SK-N-SH (cell line): ENCODE measurements at regions not wholly inside any gene's neighbourhood (a gene's known extent, or its start where the extent isn't known, plus 50 kb on each side); places are given as distances from the start of the nearest gene placed in this dataset.
A peak's percentile ranks its signal among the peaks of the same experiment; 100 is the strongest.

Experiments
- CTCF ChIA-PET: fragments of 300-600, 350-600 bp; formaldehyde crosslinking; extraction: SDS; loops from one replicate; lab custom pipeline; 2021; lab: Yijun Ruan, JAX
- POLR2A ChIA-PET: fragments of 350-600 bp; sonication (Branson Sonifier 250); formaldehyde crosslinking; extraction: SDS; loops from one replicate; lab custom pipeline; 2020; ENCODE audit warnings: antibody characterized with exemption, inconsistent platforms; lab: Yijun Ruan, JAX
- DNase-seq: peaks from one replicate; pipeline ENCODE4 v3.0.0; 2012
- H2AFZ ChIP-seq: fragments of 200-600 bp; sonication (generic); 2 replicates; pipeline ENCODE4 v1.8.1; 2016; ENCODE audit warnings: antibody characterized with exemption, mild to moderate bottlenecking, low read depth
- H3F3A ChIP-seq: fragments of 200-600 bp; sonication (generic); replicated peaks from 2 replicates; pipeline ENCODE3; 2016; ENCODE audit warnings: antibody characterized with exemption, mild to moderate bottlenecking; ENCODE audit not compliant: insufficient read depth
- H3K27ac ChIP-seq, 2 experiments: fragments of 200-500 bp in 1 of 2; fragments of 200-600 bp in 1 of 2; sonication (Bioruptor generic) in 1 of 2; sonication (generic), shearing (Covaris generic) in 1 of 2; 2 replicates each; pipeline versions ENCODE4 v1.5.1 to v1.6.1; 2014 to 2016; ENCODE audit warnings: low read depth in 2 of 2, inconsistent platforms in 1 of 2, low read length in 1 of 2, mild to moderate bottlenecking in 1 of 2, mixed read lengths in 1 of 2
- H3K27me3 ChIP-seq: fragments of 200-600 bp; sonication (generic), shearing (Covaris generic); 2 replicates; pipeline ENCODE4 v1.6.1; 2016; ENCODE audit warnings: mixed run types; ENCODE audit not compliant: insufficient read depth
- H3K36me3 ChIP-seq, 2 experiments: fragments of 200-500 bp in 1 of 2; fragments of 200-600 bp in 1 of 2; sonication (Bioruptor generic) in 1 of 2; sonication (generic) in 1 of 2; replicated peaks in 1 of 2; 2 replicates each; pipeline versions ENCODE3 to v1.5.1; 2014 to 2016; ENCODE audit warnings: low read length in 1 of 2, mild to moderate bottlenecking in 1 of 2; ENCODE audit not compliant: insufficient read depth in 2 of 2, control insufficient read depth in 1 of 2
- H3K4me1 ChIP-seq, 2 experiments: fragments of 200-500 bp in 1 of 2; fragments of 200-600 bp in 1 of 2; sonication (Bioruptor generic) in 1 of 2; sonication (generic), shearing (Covaris generic) in 1 of 2; 2 replicates each; pipeline versions ENCODE4 v1.5.1 to v1.6.1; 2014 to 2016; ENCODE audit warnings: low read depth in 1 of 2, low read length in 1 of 2, mixed run types in 1 of 2; ENCODE audit not compliant: insufficient read depth in 2 of 2, control insufficient read depth in 1 of 2
- H3K4me2 ChIP-seq: fragments of 200-600 bp; sonication (generic), shearing (Covaris generic); 2 replicates; pipeline ENCODE4 v1.6.1; 2017; ENCODE audit warnings: mixed run types
- H3K4me3 ChIP-seq, 2 experiments: fragments of 200-500 bp in 1 of 2; fragments of 200-600 bp in 1 of 2; sonication (Bioruptor generic) in 1 of 2; sonication (generic), shearing (Covaris generic) in 1 of 2; 2 replicates each; pipeline versions ENCODE4 v1.5.1 to v1.8.1; 2014 to 2016; ENCODE audit warnings: low read depth in 2 of 2, inconsistent platforms in 1 of 2, low read length in 1 of 2, mild to moderate bottlenecking in 1 of 2, mixed read lengths in 1 of 2, moderate library complexity in 1 of 2
- H3K79me2 ChIP-seq: fragments of 200-600 bp; sonication (generic); 2 replicates; pipeline ENCODE4 v1.8.1; 2017; ENCODE audit warnings: mild to moderate bottlenecking; ENCODE audit not compliant: insufficient read depth
- H3K9ac ChIP-seq: fragments of 200-600 bp; sonication (generic); 2 replicates; pipeline ENCODE4 v1.6.1; 2017; ENCODE audit warnings: mixed run types
- H3K9me2 ChIP-seq: fragments of 200-600 bp; sonication (generic); 2 replicates; pipeline ENCODE4 v1.6.1; 2017; ENCODE audit warnings: mixed run types
- H3K9me3 ChIP-seq: fragments of 200-600 bp; sonication (generic); 2 replicates; pipeline ENCODE4 v1.6.1; 2017; ENCODE audit warnings: mixed run types, mild to moderate bottlenecking, moderate library complexity
- H4K20me1 ChIP-seq: fragments of 200-600 bp; sonication (generic); 2 replicates; pipeline ENCODE4 v1.6.1; 2017; ENCODE audit warnings: mild to moderate bottlenecking, mixed run types; ENCODE audit not compliant: insufficient read depth
- EP300 ChIP-seq, 2 experiments: IDR thresholded peaks; 2 replicates each; pipeline versions ENCODE4 v1.4.0 to v1.6.1; 2012; ENCODE audit warnings: borderline replicate concordance in 1 of 2, low read depth in 1 of 2, low read length in 1 of 2
- EZH2phosphoT487 ChIP-seq: fragments of 200-600 bp; sonication (generic); IDR thresholded peaks from 2 replicates; pipeline ENCODE4 v1.6.1; 2017; ENCODE audit warnings: low read depth, mixed run types, mild to moderate bottlenecking, antibody characterized with exemption, moderate library complexity, borderline replicate concordance
- FOXJ3 ChIP-seq: sonication (generic); formaldehyde crosslinking; IDR thresholded peaks from 2 replicates; pipeline ENCODE4 v1.5.1; 2020; ENCODE audit warnings: mild to moderate bottlenecking, missing genetic modification reagents
- GABPA ChIP-seq: IDR thresholded peaks from 2 replicates; pipeline ENCODE4 v1.4.0; 2012; ENCODE audit warnings: low read depth, mild to moderate bottlenecking
- GATA2 ChIP-seq: sonication (generic); formaldehyde crosslinking; IDR thresholded peaks from 2 replicates; pipeline ENCODE4 v1.5.0; 2020; ENCODE audit warnings: mild to moderate bottlenecking, missing genetic modification reagents
- MXI1 ChIP-seq: IDR thresholded peaks from 2 replicates; pipeline ENCODE4 v1.6.1; 2012; ENCODE audit warnings: mild to moderate bottlenecking, low read depth, low read length, improper control_type of control experiment
- NFIC ChIP-seq: IDR thresholded peaks from 2 replicates; pipeline ENCODE4 v1.4.0; 2012; ENCODE audit warnings: borderline replicate concordance
- NRF1 ChIP-seq: IDR thresholded peaks from 2 replicates; pipeline ENCODE4 v1.6.1; 2012; ENCODE audit warnings: low read depth, mild to moderate bottlenecking, low read length
- RAD21 ChIP-seq: IDR thresholded peaks from 2 replicates; pipeline ENCODE4 v1.6.1; 2012; ENCODE audit warnings: mild to moderate bottlenecking, low read length
- SIN3A ChIP-seq: IDR thresholded peaks from 2 replicates; pipeline ENCODE4 v1.6.1; 2012; ENCODE audit warnings: low read depth, mild to moderate bottlenecking, low read length, moderate library complexity, borderline replicate concordance
- SMC3 ChIP-seq: IDR thresholded peaks from 2 replicates; pipeline ENCODE4 v1.6.1; 2012; ENCODE audit warnings: low read depth, low read length, improper control_type of control experiment
- TEAD4 ChIP-seq: IDR thresholded peaks from 2 replicates; pipeline ENCODE4 v1.4.0; 2012; ENCODE audit warnings: mild to moderate bottlenecking, borderline replicate concordance; ENCODE audit not compliant: insufficient read depth
- YY1 ChIP-seq: IDR thresholded peaks from 2 replicates; pipeline ENCODE4 v1.4.0; 2012; ENCODE audit warnings: low read depth, mild to moderate bottlenecking
- WGBS: methylation state at CpG from one replicate; pipeline ENCODE4 v1.1.6; 2017; ENCODE audit warnings: low lambda C conversion rate; 5-methylcytosine and 5-hydroxymethylcytosine counted together
- TF ChIP-seq, protein P1 (sequence below): IDR thresholded peaks from 2 replicates; pipeline ENCODE4 v1.6.1; 2012; ENCODE audit warnings: mild to moderate bottlenecking, low read depth, low read length, moderate library complexity
- TF ChIP-seq, protein P2 (sequence below): IDR thresholded peaks from 2 replicates; pipeline ENCODE4; 2012
- TF ChIP-seq, protein P3 (sequence below): fragments of 200-600 bp; sonication (generic); IDR thresholded peaks from 2 replicates; pipeline ENCODE4 v1.6.1; 2017; ENCODE audit warnings: antibody characterized with exemption, mild to moderate bottlenecking, moderate library complexity
- TF ChIP-seq, protein P4 (sequence below): IDR thresholded peaks from 2 replicates; pipeline ENCODE4 v1.4.0; 2012; ENCODE audit warnings: low read depth
- TF ChIP-seq, protein P5 (sequence below): IDR thresholded peaks from 2 replicates; pipeline ENCODE4 v1.4.0; 2012; ENCODE audit warnings: low read depth, borderline replicate concordance

GRCh38 chr6:96742702-96743101, 94.6 kb downstream of the GPR63 start (continued):
- TF ChIP-seq, protein P1, sequence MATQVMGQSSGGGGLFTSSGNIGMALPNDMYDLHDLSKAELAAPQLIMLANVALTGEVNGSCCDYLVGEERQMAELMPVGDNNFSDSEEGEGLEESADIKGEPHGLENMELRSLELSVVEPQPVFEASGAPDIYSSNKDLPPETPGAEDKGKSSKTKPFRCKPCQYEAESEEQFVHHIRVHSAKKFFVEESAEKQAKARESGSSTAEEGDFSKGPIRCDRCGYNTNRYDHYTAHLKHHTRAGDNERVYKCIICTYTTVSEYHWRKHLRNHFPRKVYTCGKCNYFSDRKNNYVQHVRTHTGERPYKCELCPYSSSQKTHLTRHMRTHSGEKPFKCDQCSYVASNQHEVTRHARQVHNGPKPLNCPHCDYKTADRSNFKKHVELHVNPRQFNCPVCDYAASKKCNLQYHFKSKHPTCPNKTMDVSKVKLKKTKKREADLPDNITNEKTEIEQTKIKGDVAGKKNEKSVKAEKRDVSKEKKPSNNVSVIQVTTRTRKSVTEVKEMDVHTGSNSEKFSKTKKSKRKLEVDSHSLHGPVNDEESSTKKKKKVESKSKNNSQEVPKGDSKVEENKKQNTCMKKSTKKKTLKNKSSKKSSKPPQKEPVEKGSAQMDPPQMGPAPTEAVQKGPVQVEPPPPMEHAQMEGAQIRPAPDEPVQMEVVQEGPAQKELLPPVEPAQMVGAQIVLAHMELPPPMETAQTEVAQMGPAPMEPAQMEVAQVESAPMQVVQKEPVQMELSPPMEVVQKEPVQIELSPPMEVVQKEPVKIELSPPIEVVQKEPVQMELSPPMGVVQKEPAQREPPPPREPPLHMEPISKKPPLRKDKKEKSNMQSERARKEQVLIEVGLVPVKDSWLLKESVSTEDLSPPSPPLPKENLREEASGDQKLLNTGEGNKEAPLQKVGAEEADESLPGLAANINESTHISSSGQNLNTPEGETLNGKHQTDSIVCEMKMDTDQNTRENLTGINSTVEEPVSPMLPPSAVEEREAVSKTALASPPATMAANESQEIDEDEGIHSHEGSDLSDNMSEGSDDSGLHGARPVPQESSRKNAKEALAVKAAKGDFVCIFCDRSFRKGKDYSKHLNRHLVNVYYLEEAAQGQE: no peak
- TF ChIP-seq NRF1: no peak
- TF ChIP-seq, protein P2, sequence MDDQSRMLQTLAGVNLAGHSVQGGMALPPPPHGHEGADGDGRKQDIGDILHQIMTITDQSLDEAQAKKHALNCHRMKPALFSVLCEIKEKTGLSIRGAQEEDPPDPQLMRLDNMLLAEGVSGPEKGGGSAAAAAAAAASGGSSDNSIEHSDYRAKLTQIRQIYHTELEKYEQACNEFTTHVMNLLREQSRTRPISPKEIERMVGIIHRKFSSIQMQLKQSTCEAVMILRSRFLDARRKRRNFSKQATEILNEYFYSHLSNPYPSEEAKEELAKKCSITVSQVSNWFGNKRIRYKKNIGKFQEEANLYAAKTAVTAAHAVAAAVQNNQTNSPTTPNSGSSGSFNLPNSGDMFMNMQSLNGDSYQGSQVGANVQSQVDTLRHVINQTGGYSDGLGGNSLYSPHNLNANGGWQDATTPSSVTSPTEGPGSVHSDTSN: no peak
- TF ChIP-seq MXI1: no peak
- TF ChIP-seq, protein P3, sequence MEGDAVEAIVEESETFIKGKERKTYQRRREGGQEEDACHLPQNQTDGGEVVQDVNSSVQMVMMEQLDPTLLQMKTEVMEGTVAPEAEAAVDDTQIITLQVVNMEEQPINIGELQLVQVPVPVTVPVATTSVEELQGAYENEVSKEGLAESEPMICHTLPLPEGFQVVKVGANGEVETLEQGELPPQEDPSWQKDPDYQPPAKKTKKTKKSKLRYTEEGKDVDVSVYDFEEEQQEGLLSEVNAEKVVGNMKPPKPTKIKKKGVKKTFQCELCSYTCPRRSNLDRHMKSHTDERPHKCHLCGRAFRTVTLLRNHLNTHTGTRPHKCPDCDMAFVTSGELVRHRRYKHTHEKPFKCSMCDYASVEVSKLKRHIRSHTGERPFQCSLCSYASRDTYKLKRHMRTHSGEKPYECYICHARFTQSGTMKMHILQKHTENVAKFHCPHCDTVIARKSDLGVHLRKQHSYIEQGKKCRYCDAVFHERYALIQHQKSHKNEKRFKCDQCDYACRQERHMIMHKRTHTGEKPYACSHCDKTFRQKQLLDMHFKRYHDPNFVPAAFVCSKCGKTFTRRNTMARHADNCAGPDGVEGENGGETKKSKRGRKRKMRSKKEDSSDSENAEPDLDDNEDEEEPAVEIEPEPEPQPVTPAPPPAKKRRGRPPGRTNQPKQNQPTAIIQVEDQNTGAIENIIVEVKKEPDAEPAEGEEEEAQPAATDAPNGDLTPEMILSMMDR: no peak
- no peak for TF ChIP-seq NFIC
- TF ChIP-seq TEAD4: no peak
- TF ChIP-seq RAD21: no peak
- no peak for TF ChIP-seq FOXJ3
- no peak for TF ChIP-seq SMC3
- no peak for TF ChIP-seq YY1
- TF ChIP-seq GABPA: no peak
- TF ChIP-seq EZH2phosphoT487: no peak
- TF ChIP-seq GATA2 (CRISPR knock-in tag): peak; percentile 62
- TF ChIP-seq EP300 (IDR thresholded peaks at IDR 0.05; ENCODE audit: borderline replicate concordance in 1 of 2, low read depth in 1 of 2, low read length in 1 of 2): peak in 1 of 2 experiments; percentile 81; a peak in 2 of 4 replicates
- TF ChIP-seq, all 33 proteins: peak for 4

- 76% methylated on average over 3 of the region's 3 CpGs for WGBS
- POLR2A ChIA-PET: no interaction called here
- no peaks in the 10 kb centered on the region for H3K4me1 ChIP-seq
- no peaks in the 10 kb centered on the region for H3K79me2 ChIP-seq
- no peak for DNase-seq
- H3K9me2 ChIP-seq: no peaks in the 10 kb centered on the region
- H3F3A ChIP-seq: no peaks in the 10 kb centered on the region
- CTCF ChIA-PET: no interaction called here
- H3K9ac ChIP-seq: no peak overlapping the region
- no peaks in the 10 kb centered on the region for H3K9me3 ChIP-seq
- no peak overlapping the region for H3K4me2 ChIP-seq
- H3K36me3 ChIP-seq: no peaks in the 10 kb centered on the region
- no peaks in the 10 kb centered on the region for H3K27me3 ChIP-seq
- no peak overlapping the region for H2AFZ ChIP-seq
- no peaks in the 10 kb centered on the region for H4K20me1 ChIP-seq
- H3K27ac ChIP-seq: no peak overlapping the region
- H3K4me3 ChIP-seq: no peak overlapping the region
- TF ChIP-seq, protein P2: no peak
- TF ChIP-seq, protein P1: no peak
- TF ChIP-seq, protein P4, sequence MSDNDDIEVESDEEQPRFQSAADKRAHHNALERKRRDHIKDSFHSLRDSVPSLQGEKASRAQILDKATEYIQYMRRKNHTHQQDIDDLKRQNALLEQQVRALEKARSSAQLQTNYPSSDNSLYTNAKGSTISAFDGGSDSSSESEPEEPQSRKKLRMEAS: no peak
- TF ChIP-seq, protein P5, sequence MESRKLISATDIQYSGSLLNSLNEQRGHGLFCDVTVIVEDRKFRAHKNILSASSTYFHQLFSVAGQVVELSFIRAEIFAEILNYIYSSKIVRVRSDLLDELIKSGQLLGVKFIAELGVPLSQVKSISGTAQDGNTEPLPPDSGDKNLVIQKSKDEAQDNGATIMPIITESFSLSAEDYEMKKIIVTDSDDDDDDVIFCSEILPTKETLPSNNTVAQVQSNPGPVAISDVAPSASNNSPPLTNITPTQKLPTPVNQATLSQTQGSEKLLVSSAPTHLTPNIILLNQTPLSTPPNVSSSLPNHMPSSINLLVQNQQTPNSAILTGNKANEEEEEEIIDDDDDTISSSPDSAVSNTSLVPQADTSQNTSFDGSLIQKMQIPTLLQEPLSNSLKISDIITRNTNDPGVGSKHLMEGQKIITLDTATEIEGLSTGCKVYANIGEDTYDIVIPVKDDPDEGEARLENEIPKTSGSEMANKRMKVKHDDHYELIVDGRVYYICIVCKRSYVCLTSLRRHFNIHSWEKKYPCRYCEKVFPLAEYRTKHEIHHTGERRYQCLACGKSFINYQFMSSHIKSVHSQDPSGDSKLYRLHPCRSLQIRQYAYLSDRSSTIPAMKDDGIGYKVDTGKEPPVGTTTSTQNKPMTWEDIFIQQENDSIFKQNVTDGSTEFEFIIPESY: no peak
- no peak for TF ChIP-seq SIN3A
- no peak for TF ChIP-seq TEAD4
Measured at GRCh38 chr6:96735332-96735731, 101.9 kb downstream of the GPR63 start.
